ENCODE measurements at regions not wholly inside any gene's neighbourhood (a gene's known extent, or its start where the extent isn't known, plus 50 kb on each side); places are given as distances from the start of the nearest gene placed in this dataset.

GRCh38 chr1:221933814-221934213 is 191.9 kb upstream of the DUSP10 start:
- DNase-seq (ENCODE audit: low read depth), result no peak
- TF ChIP-seq, protein P1, sequence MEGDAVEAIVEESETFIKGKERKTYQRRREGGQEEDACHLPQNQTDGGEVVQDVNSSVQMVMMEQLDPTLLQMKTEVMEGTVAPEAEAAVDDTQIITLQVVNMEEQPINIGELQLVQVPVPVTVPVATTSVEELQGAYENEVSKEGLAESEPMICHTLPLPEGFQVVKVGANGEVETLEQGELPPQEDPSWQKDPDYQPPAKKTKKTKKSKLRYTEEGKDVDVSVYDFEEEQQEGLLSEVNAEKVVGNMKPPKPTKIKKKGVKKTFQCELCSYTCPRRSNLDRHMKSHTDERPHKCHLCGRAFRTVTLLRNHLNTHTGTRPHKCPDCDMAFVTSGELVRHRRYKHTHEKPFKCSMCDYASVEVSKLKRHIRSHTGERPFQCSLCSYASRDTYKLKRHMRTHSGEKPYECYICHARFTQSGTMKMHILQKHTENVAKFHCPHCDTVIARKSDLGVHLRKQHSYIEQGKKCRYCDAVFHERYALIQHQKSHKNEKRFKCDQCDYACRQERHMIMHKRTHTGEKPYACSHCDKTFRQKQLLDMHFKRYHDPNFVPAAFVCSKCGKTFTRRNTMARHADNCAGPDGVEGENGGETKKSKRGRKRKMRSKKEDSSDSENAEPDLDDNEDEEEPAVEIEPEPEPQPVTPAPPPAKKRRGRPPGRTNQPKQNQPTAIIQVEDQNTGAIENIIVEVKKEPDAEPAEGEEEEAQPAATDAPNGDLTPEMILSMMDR (IDR thresholded peaks at IDR 0.05; ENCODE audit: control insufficient read depth, insufficient read depth, low read depth, low read length, missing control alignments), result no peak

GRCh38 chr1:221926441-221926840 is 184.6 kb upstream of the DUSP10 start:
- DNase-seq (ENCODE audit: low read depth), result no peak
- H3K4me3 ChIP-seq (ENCODE audit: control insufficient read depth, low read depth, low read length), result no peak overlapping the region
- TF ChIP-seq, protein P1 (IDR thresholded peaks at IDR 0.05; ENCODE audit: control insufficient read depth, insufficient read depth, low read depth, low read length, missing control alignments), result no peak

More at GRCh38 chr1:221933814-221934213, 191.9 kb upstream of the DUSP10 start:
- H3K4me3 ChIP-seq (ENCODE audit: control insufficient read depth, low read depth, low read length), result no peak overlapping the region

GRCh38 chr1:221925947-221926346 is 184.1 kb upstream of the DUSP10 start:
- peak; percentile 3 for DNase-seq (ENCODE audit: low read depth)
- TF ChIP-seq, protein P1 (IDR thresholded peaks at IDR 0.05; ENCODE audit: control insufficient read depth, insufficient read depth, low read depth, low read length, missing control alignments), result no peak
- H3K4me3 ChIP-seq (ENCODE audit: control insufficient read depth, low read depth, low read length), result no peak overlapping the region

DNA sequence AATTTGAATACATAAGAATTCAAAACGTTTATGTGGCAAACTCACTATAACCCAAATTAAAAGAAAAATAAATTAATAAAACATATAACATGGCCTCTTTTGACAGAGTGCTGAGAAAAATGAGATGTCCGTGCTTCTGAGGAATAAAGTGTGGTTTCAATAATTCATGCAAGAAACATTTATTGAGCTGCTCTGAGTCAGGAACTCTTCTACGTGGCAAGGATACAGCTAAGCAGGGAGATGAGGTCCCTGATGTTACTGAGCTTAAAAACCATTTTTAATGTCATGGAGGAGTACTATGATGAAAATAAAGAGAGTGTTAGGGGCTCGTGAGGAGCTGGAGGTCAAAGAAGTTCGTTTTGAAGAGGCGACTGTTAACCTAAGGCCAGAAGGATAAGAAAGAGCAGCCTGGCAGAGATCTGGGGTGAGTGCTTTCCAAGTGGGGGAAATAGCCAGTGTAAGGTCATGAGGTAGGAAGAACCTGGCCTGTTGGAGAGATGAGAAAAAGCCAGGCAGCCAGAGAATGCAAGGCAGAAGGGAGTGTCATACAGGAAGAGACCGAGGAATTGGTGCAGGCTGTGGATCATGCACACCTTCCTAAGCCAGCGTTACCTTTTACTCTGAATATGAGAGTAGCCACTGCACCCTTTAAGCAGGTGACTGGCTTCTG is 182.2 kb upstream of the DUSP10 start:
- TF ChIP-seq, protein P1 (IDR thresholded peaks at IDR 0.05; ENCODE audit: control insufficient read depth, insufficient read depth, low read depth, low read length, missing control alignments), result no peak
- DNase-seq (ENCODE audit: low read depth), result peak; percentile 71
- no peak overlapping the region for H3K4me3 ChIP-seq (ENCODE audit: control insufficient read depth, low read depth, low read length)

- no peak for DNase-seq (ENCODE audit: low read depth)
- H3K4me3 ChIP-seq (ENCODE audit: control insufficient read depth, low read depth, low read length), result no peak overlapping the region
- TF ChIP-seq, protein P1 (IDR thresholded peaks at IDR 0.05; ENCODE audit: control insufficient read depth, insufficient read depth, low read depth, low read length, missing control alignments), result no peak
Observed at GRCh38 chr1:221921936-221922335, 180.0 kb upstream of the DUSP10 start.

DNA sequence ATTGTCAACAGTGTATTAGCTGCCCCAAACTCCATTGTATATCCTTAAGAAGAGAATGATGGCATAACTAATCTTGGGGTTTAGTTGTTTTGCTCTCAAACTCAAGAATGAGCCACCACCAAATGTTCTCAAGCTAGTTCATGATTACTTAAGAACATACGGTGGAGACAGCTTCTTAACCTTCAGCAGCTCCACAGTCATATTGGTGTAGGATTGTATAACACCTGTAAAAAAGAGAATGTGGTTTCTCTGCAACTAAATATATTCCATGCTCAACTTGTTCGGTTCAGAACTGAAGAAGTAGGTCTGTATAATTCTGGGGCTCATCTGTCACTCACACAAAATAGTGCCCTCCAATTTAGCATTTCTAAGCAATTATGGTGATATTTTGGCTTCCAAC is 177.9 kb upstream of the DUSP10 start:
- no peak overlapping the region for H3K4me3 ChIP-seq (ENCODE audit: control insufficient read depth, low read depth, low read length)
- DNase-seq (ENCODE audit: low read depth), result no peak
- TF ChIP-seq, protein P1 (IDR thresholded peaks at IDR 0.05; ENCODE audit: control insufficient read depth, insufficient read depth, low read depth, low read length, missing control alignments), result no peak

All from AG09309 (cell line).